ENCODE measurements at regions not wholly inside any gene's neighbourhood (a gene's known extent, or its start where the extent isn't known, plus 50 kb on each side); places are given as distances from the start of the nearest gene placed in this dataset.

- TF ChIP-seq FOSL1 (IDR thresholded peaks at IDR 0.05; ENCODE audit: low read depth) (no peak), ZNF274 (IDR thresholded peaks at IDR 0.05; ENCODE audit: low read depth, low read length) (no peak), ELF1 (IDR thresholded peaks at IDR 0.05; ENCODE audit: borderline replicate concordance, low read depth) (no peak), ATF3 (IDR thresholded peaks at IDR 0.05) (no peak), SRF (IDR thresholded peaks at IDR 0.05; ENCODE audit: low read depth) (no peak), RAD21 (IDR thresholded peaks at IDR 0.05; ENCODE audit: low read depth) (no peak), YY1 (IDR thresholded peaks at IDR 0.05; ENCODE audit: extremely low read depth, insufficient replicate concordance, low read depth, low read length) (no peak), TCF7L2 (IDR thresholded peaks at IDR 0.05; ENCODE audit: borderline replicate concordance, extremely low read depth, insufficient read depth, insufficient read length) (no peak), POLR2A (IDR thresholded peaks at IDR 0.05; ENCODE audit: borderline replicate concordance, extremely low read depth, insufficient read depth, insufficient read length) (no peak), CTCF (IDR thresholded peaks at IDR 0.05 in 2 of 3, conservative IDR thresholded peaks at IDR 0.05 in 1 of 3; ENCODE audit: borderline replicate concordance in 1 of 3, insufficient read depth in 1 of 3, low read depth in 2 of 3, low read length in 2 of 3) (no peak), CEBPB (IDR thresholded peaks at IDR 0.05; ENCODE audit: low read depth) (no peak), ZFX (IDR thresholded peaks at IDR 0.05) (no peak), CBX3 (IDR thresholded peaks at IDR 0.05; ENCODE audit: low read depth) (no peak), EZH2 (IDR thresholded peaks at IDR 0.05) (no peak), SIN3A (IDR thresholded peaks at IDR 0.05; ENCODE audit: low read depth) (no peak), ZBTB33 (IDR thresholded peaks at IDR 0.05; ENCODE audit: extremely low read depth, insufficient replicate concordance, low read length) (no peak), JUND (IDR thresholded peaks at IDR 0.05) (no peak), MAX (IDR thresholded peaks at IDR 0.05) (no peak), POLR2AphosphoS5 (IDR thresholded peaks at IDR 0.05; ENCODE audit: low read depth, low read length) (no peak), SP1 (IDR thresholded peaks at IDR 0.05; ENCODE audit: low read depth) (no peak)
- Histone ChIP-seq H3K79me2 (ENCODE audit: insufficient read depth, low read length) (peaks cover 90% of the 10 kb centered on the region), H3K27me3 (ENCODE audit: insufficient read depth, low read length) (no peaks in the 10 kb centered on the region), H3K27ac (ENCODE audit: low read depth, low read length) (no peak overlapping the region), H3K9ac (ENCODE audit: low read length) (no peak overlapping the region), H3K4me2 (ENCODE audit: low read length) (no peak overlapping the region), H3K4me3 (replicated peaks in 1 of 2; ENCODE audit: low read depth in 1 of 2, low read length in 2 of 2) (no peak overlapping the region), H4K20me1 (ENCODE audit: insufficient read depth) (peaks cover 11% of the 10 kb centered on the region; the same call in 1 of the 2 replicates), H3K4me1 (ENCODE audit: control insufficient read depth in 1 of 2, insufficient read depth in 2 of 2, low read length in 2 of 2) (no peaks in the 10 kb centered on the region), H3K36me3 (ENCODE audit: control insufficient read depth in 1 of 2, insufficient read depth in 2 of 2, low read length in 2 of 2) (0 out of 4 replicates have a peak, but pooled peaks cover 0 to 9% of the 10 kb centered on the region in 2 experiments), H3K9me3 (ENCODE audit: control insufficient read depth in 1 of 2, insufficient read depth in 1 of 2, low read depth in 1 of 2, low read length in 2 of 2) (no peaks in the 10 kb centered on the region), H2AFZ (ENCODE audit: low read depth, low read length, poor library complexity, severe bottlenecking) (no peak overlapping the region), H3K9me2 (ENCODE audit: insufficient read depth) (no peaks in the 10 kb centered on the region)
- intact Hi-C loops (cut with micrococcal nuclease): no loop called here
- DNase-seq (ENCODE audit: low read depth, low spot score) (no peak), ATAC-seq (no peak)
- BruUV-seq (replicated peaks): no TSS peak
- CTCF ChIA-PET: interaction anchor here (0.7 to 2.2 kb wide), 6 partner anchors 12 to 139 kb away, joined by 3 to 23 read pairs (median 4); a partner anchor contains a TSS
- POLR2A ChIA-PET: interaction anchor here (1.4 kb wide), 1 partner anchor 60 kb away, joined by 3 read pairs; no protein-coding TSS in a partner anchor
- RAD21 ChIA-PET (ENCODE audit: low non-redundant PET in 1 of 2, low total read pairs in 2 of 2, uncharacterized antibody in 2 of 2, unreplicated experiment in 2 of 2): interaction anchor here in 1 of 2 experiments (1.0 kb wide), 1 partner anchor 39 kb away, joined by 5 read pairs; a partner anchor contains a TSS
Measured at GRCh38 chr18:46212398-46212797, 108.2 kb downstream of the HAUS1 start.

Measured in HCT116 (cell line).